ENCODE measurements at regions not wholly inside any gene's neighbourhood (a gene's known extent, or its start where the extent isn't known, plus 50 kb on each side); places are given as distances from the start of the nearest gene placed in this dataset.

GRCh38 chr2:57554348-57554747 is 492.3 kb upstream of the VRK2 start:
- no peak overlapping the region for H3K27ac ChIP-seq
- in situ Hi-C loops (cut with MboI; ENCODE audit: low pct_unique_long_range_greater_than_20kb in 2 of 9, low sequenced_read_pairs in 9 of 9, unreplicated experiment in 9 of 9), result loop anchor here in 1 of 9 experiments (25.0 kb wide), 1 partner anchor 133 kb away; no protein-coding TSS in a partner anchor
- H3K4me3 ChIP-seq, result no peak overlapping the region
- peaks cover 4 to 8% of the 10 kb centered on the region in 2 donors for H3K4me1 ChIP-seq (replicated peaks in 1 of 2)
- peak in 5 of 8 experiments; percentile 76 to 99 (median 85) for ATAC-seq (replicated peaks in 6 of 8)

GRCh38 chr2:57558312-57558711 is 488.3 kb upstream of the VRK2 start:
- Histone ChIP-seq H3K4me1 (replicated peaks in 1 of 2) (peaks cover 4 to 26% of the 10 kb centered on the region in 2 donors), H3K4me3 (no peak overlapping the region), H3K27ac (no peak overlapping the region)
- no peak for ATAC-seq (replicated peaks in 6 of 8)
- in situ Hi-C loops (cut with MboI; ENCODE audit: low pct_unique_long_range_greater_than_20kb in 2 of 9, low sequenced_read_pairs in 9 of 9, unreplicated experiment in 9 of 9), result loop anchor here in 1 of 9 experiments (25.0 kb wide), 1 partner anchor 129 kb away; no protein-coding TSS in a partner anchor
- 34 to 97% (median 84%) methylated on average over 1 to 5 of the region's 5 CpGs for WGBS, 10 experiments

GRCh38 chr2:57562495-57562894 is 484.1 kb upstream of the VRK2 start:
- ATAC-seq (replicated peaks in 6 of 8), result peak in 5 of 8 experiments; percentile 45 to 90 (median 83)
- in situ Hi-C loops (cut with MboI; ENCODE audit: low pct_unique_long_range_greater_than_20kb in 2 of 9, low sequenced_read_pairs in 9 of 9, unreplicated experiment in 9 of 9), result loop anchor here in 1 of 9 experiments (25.0 kb wide), 1 partner anchor 125 kb away; no protein-coding TSS in a partner anchor
- Histone ChIP-seq H3K4me1 (replicated peaks in 1 of 2) (peaks cover 0 to 21% of the 10 kb centered on the region in 2 donors), H3K4me3 (no peak overlapping the region), H3K27ac (no peak overlapping the region)
- WGBS, 10 experiments, result 0 to 86% (median 50%) methylated on average over 1 of the region's 1 CpG; no CpG with 5 or more reads in 5 of the 10 experiments

GRCh38 chr2:57563015-57563414 is 483.6 kb upstream of the VRK2 start:
- in situ Hi-C loops (cut with MboI; ENCODE audit: low pct_unique_long_range_greater_than_20kb in 2 of 9, low sequenced_read_pairs in 9 of 9, unreplicated experiment in 9 of 9), result loop anchor here in 1 of 9 experiments (25.0 kb wide), 1 partner anchor 124 kb away; no protein-coding TSS in a partner anchor
- no peak overlapping the region for H3K27ac ChIP-seq
- ATAC-seq (replicated peaks in 6 of 8), result peak in 4 of 8 experiments; percentile 38 to 78 (median 68)
- H3K4me3 ChIP-seq, result no peak overlapping the region
- WGBS, 10 experiments, result 6 to 100% (median 63%) methylated on average over 1 to 3 of the region's 3 CpGs; no CpG with 5 or more reads in 4 of the 10 experiments
- peaks cover 0 to 21% of the 10 kb centered on the region in 2 donors for H3K4me1 ChIP-seq (replicated peaks in 1 of 2)

- ATAC-seq (replicated peaks in 6 of 8), result peak in 6 of 8 experiments; percentile 8 to 79 (median 52)
- Histone ChIP-seq H3K4me1 (replicated peaks in 1 of 2) (peaks cover 0 to 30% of the 10 kb centered on the region in 2 donors), H3K4me3 (no peak overlapping the region), H3K27ac (no peak overlapping the region)
- in situ Hi-C loops (cut with MboI; ENCODE audit: low pct_unique_long_range_greater_than_20kb in 2 of 9, low sequenced_read_pairs in 9 of 9, unreplicated experiment in 9 of 9), result loop anchor here in 1 of 9 experiments (25.0 kb wide), 1 partner anchor 120 kb away; no protein-coding TSS in a partner anchor
Measured at GRCh38 chr2:57567245-57567644, 479.4 kb upstream of the VRK2 start.

- peak in 4 of 8 experiments; percentile 21 to 51 (median 44) for ATAC-seq (replicated peaks in 6 of 8)
- Histone ChIP-seq H3K27ac (no peak overlapping the region), H3K4me1 (replicated peaks in 1 of 2) (peaks cover 0 to 16% of the 10 kb centered on the region in 2 donors), H3K4me3 (no peak overlapping the region)
- in situ Hi-C loops (cut with MboI; ENCODE audit: low pct_unique_long_range_greater_than_20kb in 2 of 9, low sequenced_read_pairs in 9 of 9, unreplicated experiment in 9 of 9), result loop anchor here in 1 of 9 experiments (25.0 kb wide), 1 partner anchor 118 kb away; no protein-coding TSS in a partner anchor
Measured at GRCh38 chr2:57569396-57569795, 477.2 kb upstream of the VRK2 start.

- 50 to 100% (median 95%) methylated on average over 1 to 2 of the region's 2 CpGs for WGBS, 10 experiments
- ATAC-seq (replicated peaks in 6 of 8), result no peak
- peaks cover 0 to 16% of the 10 kb centered on the region in 2 donors for H3K4me1 ChIP-seq (replicated peaks in 1 of 2)
- H3K4me3 ChIP-seq, result no peak overlapping the region
- H3K27ac ChIP-seq, result no peak overlapping the region
- in situ Hi-C loops (cut with MboI; ENCODE audit: low pct_unique_long_range_greater_than_20kb in 2 of 9, low sequenced_read_pairs in 9 of 9, unreplicated experiment in 9 of 9), result loop anchor here in 1 of 9 experiments (25.0 kb wide), 1 partner anchor 116 kb away; no protein-coding TSS in a partner anchor
Measured at GRCh38 chr2:57570961-57571360, 475.6 kb upstream of the VRK2 start.

GRCh38 chr2:57575700-57576268 is 470.8 kb upstream of the VRK2 start:
- in situ Hi-C loops (cut with MboI; ENCODE audit: low pct_unique_long_range_greater_than_20kb in 2 of 9, low sequenced_read_pairs in 9 of 9, unreplicated experiment in 9 of 9), result no loop called here
- WGBS, 10 experiments, result 0 to 100% (median 82%) methylated on average over 1 to 5 of the region's 5 CpGs

GRCh38 chr2:57576983-57577382 is 469.6 kb upstream of the VRK2 start:
- in situ Hi-C loops (cut with MboI; ENCODE audit: low pct_unique_long_range_greater_than_20kb in 2 of 9, low sequenced_read_pairs in 9 of 9, unreplicated experiment in 9 of 9), result no loop called here
- Histone ChIP-seq H3K4me3 (no peak overlapping the region), H3K27ac (no peak overlapping the region), H3K4me1 (replicated peaks in 1 of 2) (no peaks in the 10 kb centered on the region)
- peak in 1 of 8 experiments; percentile 75 for ATAC-seq (replicated peaks in 6 of 8)
- 67 to 100% (median 100%) methylated on average over 1 of the region's 1 CpG; no CpG with 5 or more reads in 1 of the 10 experiments for WGBS, 10 experiments

More at GRCh38 chr2:57575700-57576268, 470.8 kb upstream of the VRK2 start:
- Histone ChIP-seq H3K4me3 (no peak overlapping the region), H3K27ac (no peak overlapping the region), H3K4me1 (replicated peaks in 1 of 2) (no peaks in the 10 kb centered on the region)
- peak in 1 of 8 experiments; percentile 57 for ATAC-seq (replicated peaks in 6 of 8)

GRCh38 chr2:57597940-57598339 is 448.7 kb upstream of the VRK2 start:
- 43 to 100% (median 82%) methylated on average over 1 of the region's 1 CpG; no CpG with 5 or more reads in 2 of the 10 experiments for WGBS, 10 experiments
- peaks cover 3 to 14% of the 10 kb centered on the region in 2 donors for H3K4me1 ChIP-seq (replicated peaks in 1 of 2)
- no peak overlapping the region for H3K27ac ChIP-seq
- ATAC-seq (replicated peaks in 6 of 8), result no peak
- in situ Hi-C loops (cut with MboI; ENCODE audit: low pct_unique_long_range_greater_than_20kb in 2 of 9, low sequenced_read_pairs in 9 of 9, unreplicated experiment in 9 of 9), result no loop called here
- H3K4me3 ChIP-seq, result no peak overlapping the region

- Histone ChIP-seq H3K4me1 (replicated peaks in 1 of 2) (peaks cover 3 to 14% of the 10 kb centered on the region in 2 donors), H3K27ac (no peak overlapping the region), H3K4me3 (no peak overlapping the region)
- WGBS, 10 experiments, result 0 to 100% (median 63%) methylated on average over 1 to 4 of the region's 4 CpGs; no CpG with 5 or more reads in 2 of the 10 experiments
- no peak for ATAC-seq (replicated peaks in 6 of 8)
- in situ Hi-C loops (cut with MboI; ENCODE audit: low pct_unique_long_range_greater_than_20kb in 2 of 9, low sequenced_read_pairs in 9 of 9, unreplicated experiment in 9 of 9), result no loop called here
Measured at GRCh38 chr2:57598551-57598950, 448.1 kb upstream of the VRK2 start.

GRCh38 chr2:57602733-57603132 is 443.9 kb upstream of the VRK2 start:
- 3 to 50% (median 33%) methylated on average over 1 to 2 of the region's 2 CpGs; no CpG with 5 or more reads in 1 of the 10 experiments for WGBS, 10 experiments
- in situ Hi-C loops (cut with MboI; ENCODE audit: low pct_unique_long_range_greater_than_20kb in 2 of 9, low sequenced_read_pairs in 9 of 9, unreplicated experiment in 9 of 9), result no loop called here
- Histone ChIP-seq H3K4me1 (replicated peaks in 1 of 2) (peaks cover 3 to 13% of the 10 kb centered on the region in 2 donors), H3K27ac (no peak overlapping the region), H3K4me3 (no peak overlapping the region)
- peak in 1 of 8 experiments; percentile 15 for ATAC-seq (replicated peaks in 6 of 8)

- WGBS, 10 experiments, result 0 to 100% (median 75%) methylated on average over 1 to 3 of the region's 3 CpGs
- Histone ChIP-seq H3K4me1 (replicated peaks in 1 of 2) (no peaks in the 10 kb centered on the region), H3K4me3 (no peak overlapping the region), H3K27ac (no peak overlapping the region)
- ATAC-seq (replicated peaks in 6 of 8), result no peak
- in situ Hi-C loops (cut with MboI; ENCODE audit: low pct_unique_long_range_greater_than_20kb in 2 of 9, low sequenced_read_pairs in 9 of 9, unreplicated experiment in 9 of 9), result no loop called here
Measured at GRCh38 chr2:57614988-57615387, 431.6 kb upstream of the VRK2 start.
